MM.1S (cell line): ENCODE measurements at regions not wholly inside any gene's neighbourhood (a gene's known extent, or its start where the extent isn't known, plus 50 kb on each side); places are given as distances from the start of the nearest gene placed in this dataset.

Experiments
- DNase-seq: peaks from one replicate; pipeline ENCODE4 v3.0.0-alpha.2; 2015
- H2AFZ ChIP-seq: fragments of 300-600 bp; sonication (generic); 2 replicates; pipeline ENCODE4 v1.6.0; 2016; ENCODE audit warnings: antibody characterized with exemption, low read length
- H3F3A ChIP-seq: fragments of 300-600 bp; sonication (generic); 2 replicates; pipeline ENCODE4 v1.6.1; 2016; ENCODE audit warnings: mild to moderate bottlenecking, antibody characterized with exemption, low read length, moderate library complexity, mixed read lengths; ENCODE audit not compliant: insufficient read depth
- H3K27ac ChIP-seq: fragments of 300-600 bp; sonication (generic); 2 replicates; pipeline ENCODE4 v1.5.1; 2016; ENCODE audit warnings: mild to moderate bottlenecking, low read length
- H3K27me3 ChIP-seq: fragments of 300-600 bp; sonication (generic); replicated peaks from 2 replicates; pipeline ENCODE4 v1.6.0; 2016; ENCODE audit warnings: low read length; ENCODE audit not compliant: insufficient read depth
- H3K36me3 ChIP-seq: fragments of 300-600 bp; sonication (generic); replicated peaks from 2 replicates; pipeline ENCODE4 v1.6.1; 2016; ENCODE audit warnings: mild to moderate bottlenecking, low read length, mixed read lengths; ENCODE audit not compliant: insufficient read depth
- H3K4me1 ChIP-seq: fragments of 300-600 bp; sonication (generic); 2 replicates; pipeline ENCODE4 v1.6.1; 2016; ENCODE audit warnings: low read length, mixed read lengths
- H3K4me2 ChIP-seq: fragments of 300-600 bp; sonication (generic); 2 replicates; pipeline ENCODE4 v1.6.0; 2016; ENCODE audit warnings: low read depth, low read length
- H3K4me3 ChIP-seq: fragments of 300-600 bp; sonication (generic); 2 replicates; pipeline ENCODE4 v1.5.1; 2016; ENCODE audit warnings: low read length, mixed read lengths
- H3K79me2 ChIP-seq: fragments of 300-600 bp; sonication (generic); 2 replicates; pipeline ENCODE4 v1.6.1; 2016; ENCODE audit warnings: mixed run types, low read length, mixed read lengths
- H3K9ac ChIP-seq: fragments of 300-600 bp; sonication (generic); 2 replicates; pipeline ENCODE4 v1.6.1; 2016; ENCODE audit warnings: low read length, mixed read lengths
- H3K9me2 ChIP-seq: fragments of 300-600 bp; sonication (generic); replicated peaks from 2 replicates; pipeline ENCODE4 v1.6.1; 2016; ENCODE audit warnings: mild to moderate bottlenecking, low read length, mixed read lengths; ENCODE audit not compliant: insufficient read depth
- H3K9me3 ChIP-seq: fragments of 300-600 bp; sonication (generic); replicated peaks from 2 replicates; pipeline ENCODE4 v1.6.1; 2016; ENCODE audit warnings: mild to moderate bottlenecking, low read length, mixed read lengths; ENCODE audit not compliant: insufficient read depth
- H4K20me1 ChIP-seq: fragments of 300-600 bp; sonication (generic); 2 replicates; pipeline ENCODE4 v1.6.1; 2016; ENCODE audit warnings: mild to moderate bottlenecking, low read length, moderate library complexity, mixed read lengths; ENCODE audit not compliant: insufficient read depth
- EZH2 ChIP-seq: fragments of 300-600 bp; sonication (generic); optimal IDR thresholded peaks from 2 replicates; pipeline ENCODE3; 2017; ENCODE audit warnings: low read depth, mild to moderate bottlenecking, antibody characterized with exemption, low read length, mixed read lengths
- EZH2phosphoT487 ChIP-seq: fragments of 300-600 bp; sonication (generic); IDR thresholded peaks from 2 replicates; pipeline ENCODE4 v1.6.1; 2018; ENCODE audit warnings: antibody characterized with exemption, low read length
- TF ChIP-seq, protein P1 (sequence below): fragments of 300-600 bp; sonication (generic); IDR thresholded peaks from 2 replicates; pipeline ENCODE4 v1.5.1; 2016; ENCODE audit warnings: antibody characterized with exemption, low read length, mixed read lengths

DNA sequence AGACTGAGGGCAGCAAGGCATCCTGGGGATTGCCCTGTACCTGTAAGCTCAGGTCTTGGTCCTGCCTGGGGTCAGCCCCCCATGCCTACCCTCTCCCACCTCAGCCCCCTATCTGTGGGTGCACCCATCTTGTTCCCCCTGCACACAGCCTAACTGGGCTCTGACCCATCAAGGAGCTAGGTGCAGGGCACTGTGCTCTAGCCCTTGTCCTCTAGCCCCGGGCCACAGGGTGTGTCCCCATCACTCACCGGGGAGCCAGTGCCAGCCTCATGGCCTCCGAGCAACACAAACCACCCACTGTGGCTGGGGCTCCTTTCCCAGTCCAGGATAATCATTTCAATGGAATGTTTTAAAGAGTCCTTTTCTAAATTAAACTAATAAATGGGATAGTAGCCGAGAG lies 293.9 kb upstream of the PLET1 start:
- no peak overlapping the region for H3K4me2 ChIP-seq
- H3K36me3 ChIP-seq, result no peaks in the 10 kb centered on the region
- DNase-seq, result no peak

DNA sequence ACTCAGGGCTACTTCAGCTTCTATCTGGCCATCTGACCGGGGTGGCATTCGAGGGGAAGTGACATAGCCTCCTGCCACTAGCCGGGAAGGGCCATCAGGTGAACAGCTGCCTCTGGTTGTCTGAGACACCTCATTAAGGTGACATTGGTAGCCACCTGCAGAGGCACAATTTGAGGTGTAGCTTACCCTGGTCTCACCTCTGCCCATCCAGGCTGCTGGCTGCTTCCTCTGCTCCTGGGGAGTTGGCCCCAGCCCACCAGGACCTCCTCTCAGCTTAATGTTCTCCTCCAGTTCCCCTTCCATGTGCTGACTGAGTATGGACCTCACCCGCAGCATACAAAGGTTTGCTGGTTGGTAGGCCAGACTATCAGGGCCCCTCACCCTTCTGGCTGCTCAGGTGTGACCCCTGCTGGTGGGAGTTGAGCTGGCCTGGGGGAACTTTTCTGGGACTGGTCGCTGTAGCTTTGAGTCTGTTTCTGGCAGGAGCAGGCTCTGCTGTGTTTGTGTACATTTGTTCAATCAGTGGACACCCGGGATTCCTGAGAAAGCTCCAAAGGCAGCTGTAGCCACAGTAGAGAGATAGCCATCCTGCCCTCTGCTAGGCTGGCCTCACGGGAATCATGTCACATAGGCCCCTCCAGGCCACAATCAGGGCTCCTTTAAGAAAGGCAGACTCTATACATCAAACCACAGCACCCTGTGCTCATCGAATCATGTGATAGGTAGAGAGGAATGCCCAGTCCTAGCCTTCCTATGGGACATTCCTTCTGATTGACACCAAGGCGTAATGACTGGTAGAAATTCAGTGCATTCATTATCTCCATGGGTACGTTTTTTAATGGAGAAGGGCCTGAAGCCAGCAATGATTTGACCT lies 295.1 kb upstream of the PLET1 start:
- Histone ChIP-seq H4K20me1 (no peaks in the 10 kb centered on the region), H3K27ac (no peak overlapping the region), H3K9ac (no peak overlapping the region), H2AFZ (no peak overlapping the region), H3K4me1 (no peaks in the 10 kb centered on the region), H3K9me3 (no peaks in the 10 kb centered on the region), H3K4me3 (no peak overlapping the region), H3K36me3 (no peaks in the 10 kb centered on the region), H3K4me2 (no peak overlapping the region), H3F3A (no peaks in the 10 kb centered on the region), H3K79me2 (no peaks in the 10 kb centered on the region), H3K9me2 (no peaks in the 10 kb centered on the region), H3K27me3 (no peaks in the 10 kb centered on the region)
- DNase-seq, result no peak
- TF ChIP-seq EZH2 (no peak), EZH2phosphoT487 (no peak)
- TF ChIP-seq, protein P1, sequence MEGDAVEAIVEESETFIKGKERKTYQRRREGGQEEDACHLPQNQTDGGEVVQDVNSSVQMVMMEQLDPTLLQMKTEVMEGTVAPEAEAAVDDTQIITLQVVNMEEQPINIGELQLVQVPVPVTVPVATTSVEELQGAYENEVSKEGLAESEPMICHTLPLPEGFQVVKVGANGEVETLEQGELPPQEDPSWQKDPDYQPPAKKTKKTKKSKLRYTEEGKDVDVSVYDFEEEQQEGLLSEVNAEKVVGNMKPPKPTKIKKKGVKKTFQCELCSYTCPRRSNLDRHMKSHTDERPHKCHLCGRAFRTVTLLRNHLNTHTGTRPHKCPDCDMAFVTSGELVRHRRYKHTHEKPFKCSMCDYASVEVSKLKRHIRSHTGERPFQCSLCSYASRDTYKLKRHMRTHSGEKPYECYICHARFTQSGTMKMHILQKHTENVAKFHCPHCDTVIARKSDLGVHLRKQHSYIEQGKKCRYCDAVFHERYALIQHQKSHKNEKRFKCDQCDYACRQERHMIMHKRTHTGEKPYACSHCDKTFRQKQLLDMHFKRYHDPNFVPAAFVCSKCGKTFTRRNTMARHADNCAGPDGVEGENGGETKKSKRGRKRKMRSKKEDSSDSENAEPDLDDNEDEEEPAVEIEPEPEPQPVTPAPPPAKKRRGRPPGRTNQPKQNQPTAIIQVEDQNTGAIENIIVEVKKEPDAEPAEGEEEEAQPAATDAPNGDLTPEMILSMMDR, result peak; percentile 73

More for the DNA sequence above, 293.9 kb upstream of the PLET1 start:
- Histone ChIP-seq H3K27me3 (no peaks in the 10 kb centered on the region), H3K9me2 (no peaks in the 10 kb centered on the region), H3K4me1 (peaks cover 3% of the 10 kb centered on the region), H3K79me2 (no peaks in the 10 kb centered on the region), H3F3A (no peaks in the 10 kb centered on the region), H3K9me3 (no peaks in the 10 kb centered on the region), H3K4me3 (no peak overlapping the region), H3K9ac (no peak overlapping the region), H3K27ac (no peak overlapping the region), H2AFZ (no peak overlapping the region), H4K20me1 (no peaks in the 10 kb centered on the region)
- TF ChIP-seq EZH2 (no peak), EZH2phosphoT487 (no peak)
- TF ChIP-seq, protein P1, result no peak

DNA sequence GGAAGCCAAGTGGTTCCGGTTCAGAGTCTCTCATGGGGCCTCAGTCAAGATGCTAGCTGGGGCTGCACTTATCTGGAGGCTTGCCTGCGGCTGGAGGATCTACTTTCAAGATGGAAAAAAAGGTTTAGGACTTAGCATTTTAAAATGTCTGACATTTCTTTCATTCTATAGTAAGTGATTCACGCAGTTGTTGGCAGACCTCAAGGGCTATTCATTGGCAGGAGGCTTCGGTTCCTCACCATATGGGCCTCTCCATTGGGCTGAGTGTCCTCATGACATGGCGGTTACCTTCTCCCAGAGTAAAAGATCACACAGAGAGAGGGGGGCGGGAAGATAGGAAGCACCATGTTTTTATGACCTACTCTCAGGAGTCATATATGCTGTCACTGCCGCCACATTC lies 298.0 kb upstream of the PLET1 start:
- Histone ChIP-seq H3F3A (no peaks in the 10 kb centered on the region), H3K36me3 (no peaks in the 10 kb centered on the region), H3K79me2 (no peaks in the 10 kb centered on the region), H2AFZ (no peak overlapping the region), H3K9me2 (no peaks in the 10 kb centered on the region), H3K4me3 (no peak overlapping the region), H3K9ac (no peak overlapping the region), H4K20me1 (no peaks in the 10 kb centered on the region), H3K4me2 (no peak overlapping the region), H3K27ac (no peak overlapping the region), H3K9me3 (no peaks in the 10 kb centered on the region), H3K4me1 (no peaks in the 10 kb centered on the region), H3K27me3 (no peaks in the 10 kb centered on the region)
- TF ChIP-seq, protein P1, result no peak
- TF ChIP-seq EZH2 (no peak), EZH2phosphoT487 (no peak)
- DNase-seq, result no peak
